SK-N-SH treated with all-trans-retinoic acid at 6 μM for 48 hours (cell line): ENCODE measurements at regions not wholly inside any gene's neighbourhood (a gene's known extent, or its start where the extent isn't known, plus 50 kb on each side); places are given as distances from the start of the nearest gene placed in this dataset.

ENCODE experiments used
- ATAC-seq: fragments of 200-7000 bp; cut with Tn5 transposase; 3 replicates; pipeline ENCODE4 v1.9.1; 2020; ENCODE audit warnings: mild to moderate bottlenecking, moderate library complexity
- ARNTL ChIP-seq: fragments of 450-650 bp; formaldehyde crosslinking; IDR thresholded peaks from 2 replicates; pipeline ENCODE4 v1.5.0; 2020; ENCODE audit warnings: low read depth, mild to moderate bottlenecking, moderate library complexity, borderline replicate concordance
- CSDC2 ChIP-seq: fragments of 250-450 bp; sonication (Bioruptor Pico); IDR thresholded peaks from 2 replicates; pipeline ENCODE4 v1.5.0; 2020; ENCODE audit warnings: mild to moderate bottlenecking, moderate library complexity
- ESRRG ChIP-seq: fragments of 250-450 bp; sonication (Bioruptor Pico); IDR thresholded peaks from 2 replicates; pipeline ENCODE4 v1.6.1; 2021; ENCODE audit warnings: mild to moderate bottlenecking
- GLIS3 ChIP-seq: fragments of 250-450 bp; sonication (Bioruptor Pico); IDR thresholded peaks from 2 replicates; pipeline ENCODE4 v1.5.0; 2020; ENCODE audit warnings: mild to moderate bottlenecking, moderate library complexity
- OSR1 ChIP-seq: fragments of 250-450 bp; sonication (Bioruptor Pico); IDR thresholded peaks from 2 replicates; pipeline ENCODE4 v1.8.0; 2022; ENCODE audit warnings: moderate library complexity, mild to moderate bottlenecking, inconsistent platforms
- TCF4 ChIP-seq: fragments of 250-450 bp; sonication (Bioruptor Pico); IDR thresholded peaks from 2 replicates; pipeline ENCODE4 v1.8.0; 2021; ENCODE audit warnings: mild to moderate bottlenecking, moderate library complexity, borderline replicate concordance
- ZFP3 ChIP-seq: fragments of 250-450 bp; sonication (Bioruptor Pico); IDR thresholded peaks from 2 replicates; pipeline ENCODE4 v1.5.0; 2020; ENCODE audit warnings: mild to moderate bottlenecking, moderate library complexity
- ZFP30 ChIP-seq: fragments of 450-650 bp; formaldehyde crosslinking; IDR thresholded peaks from 2 replicates; pipeline ENCODE4 v1.5.0; 2022; ENCODE audit warnings: mild to moderate bottlenecking, moderate library complexity
- ZNF565 ChIP-seq: fragments of 450-650 bp; formaldehyde crosslinking; conservative IDR thresholded peaks from 2 replicates; pipeline ENCODE4 v1.5.0; 2020; ENCODE audit warnings: low read depth, mild to moderate bottlenecking, moderate library complexity
- ZNF8 ChIP-seq: fragments of 450-650 bp; formaldehyde crosslinking; IDR thresholded peaks from 2 replicates; pipeline ENCODE4 v1.5.0; 2020; ENCODE audit warnings: mild to moderate bottlenecking, moderate library complexity
- TF ChIP-seq, protein P1 (sequence below): fragments of 250-450 bp; sonication (Bioruptor Pico); IDR thresholded peaks from 2 replicates; pipeline ENCODE4 v1.5.1; 2021; ENCODE audit warnings: mild to moderate bottlenecking, moderate library complexity
- TF ChIP-seq, protein P2 (sequence below): fragments of 250-450 bp; sonication (Bioruptor Pico); IDR thresholded peaks from 2 replicates; pipeline ENCODE4 v1.5.1; 2020; ENCODE audit warnings: low read depth, mild to moderate bottlenecking, moderate library complexity
- TF ChIP-seq, protein P3 (sequence below): fragments of 250-450 bp; sonication (Bioruptor Pico); IDR thresholded peaks from 2 replicates; pipeline ENCODE4 v1.8.0; 2020; ENCODE audit warnings: mild to moderate bottlenecking, moderate library complexity, borderline replicate concordance

DNA sequence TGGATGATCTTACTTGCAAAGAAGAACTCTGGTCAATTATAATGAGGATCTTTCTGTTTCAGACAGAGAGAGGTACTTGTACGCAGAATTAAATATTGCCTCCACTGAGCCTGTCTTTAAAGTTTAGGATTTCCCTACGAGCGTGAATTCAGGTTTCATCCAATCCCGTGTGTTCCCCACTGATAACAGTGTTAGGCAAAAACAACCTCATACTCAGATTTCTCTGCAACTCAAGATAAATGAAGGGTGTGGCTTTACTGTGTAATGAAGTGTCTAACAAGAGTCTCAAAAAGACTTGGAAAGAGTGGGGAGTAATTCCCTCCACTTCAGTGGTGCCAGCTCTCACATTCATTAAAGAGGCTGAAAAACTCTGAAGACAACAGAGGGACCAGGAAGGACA, 53.2 kb upstream of the ACO1 start:
- no peak for TF ChIP-seq ZNF565 (CRISPR knock-in tag)
- TF ChIP-seq ZNF8 (CRISPR knock-in tag), result no peak
- no peak for TF ChIP-seq ARNTL (CRISPR knock-in tag)
- TF ChIP-seq CSDC2 (CRISPR knock-in tag), result no peak
- TF ChIP-seq, protein P1, sequence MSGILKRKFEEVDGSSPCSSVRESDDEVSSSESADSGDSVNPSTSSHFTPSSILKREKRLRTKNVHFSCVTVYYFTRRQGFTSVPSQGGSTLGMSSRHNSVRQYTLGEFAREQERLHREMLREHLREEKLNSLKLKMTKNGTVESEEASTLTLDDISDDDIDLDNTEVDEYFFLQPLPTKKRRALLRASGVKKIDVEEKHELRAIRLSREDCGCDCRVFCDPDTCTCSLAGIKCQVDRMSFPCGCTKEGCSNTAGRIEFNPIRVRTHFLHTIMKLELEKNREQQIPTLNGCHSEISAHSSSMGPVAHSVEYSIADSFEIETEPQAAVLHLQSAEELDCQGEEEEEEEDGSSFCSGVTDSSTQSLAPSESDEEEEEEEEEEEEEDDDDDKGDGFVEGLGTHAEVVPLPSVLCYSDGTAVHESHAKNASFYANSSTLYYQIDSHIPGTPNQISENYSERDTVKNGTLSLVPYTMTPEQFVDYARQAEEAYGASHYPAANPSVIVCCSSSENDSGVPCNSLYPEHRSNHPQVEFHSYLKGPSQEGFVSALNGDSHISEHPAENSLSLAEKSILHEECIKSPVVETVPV (CRISPR knock-in tag), result no peak
- TF ChIP-seq, protein P2, sequence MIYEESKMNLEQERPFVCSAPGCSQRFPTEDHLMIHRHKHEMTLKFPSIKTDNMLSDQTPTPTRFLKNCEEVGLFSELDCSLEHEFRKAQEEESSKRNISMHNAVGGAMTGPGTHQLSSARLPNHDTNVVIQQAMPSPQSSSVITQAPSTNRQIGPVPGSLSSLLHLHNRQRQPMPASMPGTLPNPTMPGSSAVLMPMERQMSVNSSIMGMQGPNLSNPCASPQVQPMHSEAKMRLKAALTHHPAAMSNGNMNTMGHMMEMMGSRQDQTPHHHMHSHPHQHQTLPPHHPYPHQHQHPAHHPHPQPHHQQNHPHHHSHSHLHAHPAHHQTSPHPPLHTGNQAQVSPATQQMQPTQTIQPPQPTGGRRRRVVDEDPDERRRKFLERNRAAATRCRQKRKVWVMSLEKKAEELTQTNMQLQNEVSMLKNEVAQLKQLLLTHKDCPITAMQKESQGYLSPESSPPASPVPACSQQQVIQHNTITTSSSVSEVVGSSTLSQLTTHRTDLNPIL (CRISPR knock-in tag), result no peak
- no peak for TF ChIP-seq GLIS3 (CRISPR knock-in tag)
- no peak for TF ChIP-seq ZFP30 (CRISPR knock-in tag)
- TF ChIP-seq, protein P3, sequence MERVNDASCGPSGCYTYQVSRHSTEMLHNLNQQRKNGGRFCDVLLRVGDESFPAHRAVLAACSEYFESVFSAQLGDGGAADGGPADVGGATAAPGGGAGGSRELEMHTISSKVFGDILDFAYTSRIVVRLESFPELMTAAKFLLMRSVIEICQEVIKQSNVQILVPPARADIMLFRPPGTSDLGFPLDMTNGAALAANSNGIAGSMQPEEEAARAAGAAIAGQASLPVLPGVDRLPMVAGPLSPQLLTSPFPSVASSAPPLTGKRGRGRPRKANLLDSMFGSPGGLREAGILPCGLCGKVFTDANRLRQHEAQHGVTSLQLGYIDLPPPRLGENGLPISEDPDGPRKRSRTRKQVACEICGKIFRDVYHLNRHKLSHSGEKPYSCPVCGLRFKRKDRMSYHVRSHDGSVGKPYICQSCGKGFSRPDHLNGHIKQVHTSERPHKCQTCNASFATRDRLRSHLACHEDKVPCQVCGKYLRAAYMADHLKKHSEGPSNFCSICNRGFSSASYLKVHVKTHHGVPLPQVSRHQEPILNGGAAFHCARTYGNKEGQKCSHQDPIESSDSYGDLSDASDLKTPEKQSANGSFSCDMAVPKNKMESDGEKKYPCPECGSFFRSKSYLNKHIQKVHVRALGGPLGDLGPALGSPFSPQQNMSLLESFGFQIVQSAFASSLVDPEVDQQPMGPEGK (CRISPR knock-in tag), result no peak
- no peak for TF ChIP-seq ESRRG (CRISPR knock-in tag)
- no peak for TF ChIP-seq OSR1 (CRISPR knock-in tag)
- TF ChIP-seq TCF4 (CRISPR knock-in tag), result no peak
- no peak for TF ChIP-seq ZFP3
- TF ChIP-seq, all 23 proteins: peak for 0
- ATAC-seq, result no peak

DNA sequence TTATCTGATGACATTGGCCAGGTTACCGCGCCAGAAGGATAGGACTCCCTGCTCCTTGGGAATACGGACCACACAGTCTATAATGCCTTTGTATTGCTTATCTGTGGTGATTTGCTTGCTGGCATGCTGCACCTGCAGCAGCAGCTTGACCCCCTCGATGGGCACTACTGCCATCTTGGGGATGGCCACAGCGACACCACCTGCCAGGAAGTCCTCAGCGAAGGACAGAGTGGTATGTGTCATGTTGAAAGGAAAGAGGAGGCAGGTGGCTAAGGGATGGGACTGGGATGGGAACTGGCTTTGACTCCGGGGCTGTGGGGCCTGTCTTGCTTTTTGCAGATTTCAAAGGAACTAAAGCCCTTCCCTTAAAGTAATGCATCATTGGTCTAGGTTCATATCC, 50.3 kb upstream of the ACO1 start:
- ATAC-seq, result no peak
- TF ChIP-seq GLIS3 (CRISPR knock-in tag), result no peak
- no peak for TF ChIP-seq TCF4 (CRISPR knock-in tag)
